WTC11 (cell line): ENCODE measurements at regions not wholly inside any gene's neighbourhood (a gene's known extent, or its start where the extent isn't known, plus 50 kb on each side); places are given as distances from the start of the nearest gene placed in this dataset.

Experiments used
- ATAC-seq: fragments of 200-7000 bp; cut with Tn5 transposase; 2 replicates; pipeline ENCODE4 v1.10.0; 2021; ENCODE audit warnings: mild to moderate bottlenecking, moderate library complexity
- CTCF ChIA-PET: fragments of 300-600 bp; sonication (Branson Sonifier 250); formaldehyde crosslinking; loops from one replicate; lab custom pipeline; 2021; ENCODE audit warnings: antibody characterized with exemption; lab: Charles Lee
- POLR2A ChIA-PET: fragments of 350-600 bp; sonication (Branson Sonifier 250); formaldehyde crosslinking; loops from one replicate; lab custom pipeline; 2021; ENCODE audit warnings: antibody characterized with exemption; lab: Charles Lee
- DNase-seq: peaks from one replicate; pipeline ENCODE4 v3.0.0; 2021; ENCODE audit warnings: low spot score
- H3K27ac Mint-ChIP-seq: 2 replicates; pipeline ENCODE4 v1.8.0; 2021; ENCODE audit warnings: mixed read lengths
- H3K27me3 Mint-ChIP-seq: 2 replicates; pipeline ENCODE4 v1.8.0; 2021; ENCODE audit warnings: low read depth, mild to moderate bottlenecking, moderate library complexity, mixed read lengths
- H3K36me3 Mint-ChIP-seq: 2 replicates; pipeline ENCODE4 v1.8.0; 2021; ENCODE audit warnings: mixed read lengths
- H3K4me1 Mint-ChIP-seq: 2 replicates; pipeline ENCODE4 v1.8.0; 2022; ENCODE audit warnings: mixed read lengths
- H3K4me3 Mint-ChIP-seq: 2 replicates; pipeline ENCODE4 v1.8.0; 2021; ENCODE audit warnings: mild to moderate bottlenecking, moderate library complexity, mixed read lengths
- H3K9me3 Mint-ChIP-seq: 2 replicates; pipeline ENCODE4 v1.8.0; 2021; ENCODE audit warnings: mixed read lengths
- ARID4B ChIP-seq: sonication (generic); formaldehyde crosslinking; IDR thresholded peaks from 2 replicates; pipeline ENCODE4 v1.8.0; 2023; ENCODE audit warnings: missing genetic modification reagents, mild to moderate bottlenecking, borderline replicate concordance
- E2F1 ChIP-seq: sonication (generic); formaldehyde crosslinking; IDR thresholded peaks from 2 replicates; pipeline ENCODE4 v1.8.0; 2022; ENCODE audit warnings: mild to moderate bottlenecking, missing genetic modification reagents
- ELF4 ChIP-seq: sonication (generic); formaldehyde crosslinking; IDR thresholded peaks from 2 replicates; pipeline ENCODE4 v1.8.1; 2022; ENCODE audit warnings: low read depth, mild to moderate bottlenecking, moderate library complexity, missing genetic modification reagents
- ESRRA ChIP-seq: sonication (generic); formaldehyde crosslinking; IDR thresholded peaks from 2 replicates; pipeline ENCODE4 v1.8.1; 2022; ENCODE audit warnings: mild to moderate bottlenecking, missing genetic modification reagents, borderline replicate concordance
- GABPB1 ChIP-seq: sonication (generic); formaldehyde crosslinking; IDR thresholded peaks from 2 replicates; pipeline ENCODE4 v1.8.1; 2023; ENCODE audit warnings: mild to moderate bottlenecking, missing genetic modification reagents
- GTF2I ChIP-seq: fragments of 250-450 bp; sonication (Bioruptor Pico); conservative IDR thresholded peaks from 2 replicates; pipeline ENCODE4 v1.4.0; 2021; ENCODE audit warnings: mild to moderate bottlenecking
- HMGXB4 ChIP-seq: sonication (generic); formaldehyde crosslinking; IDR thresholded peaks from 2 replicates; pipeline ENCODE4 v1.8.1; 2023; ENCODE audit warnings: mild to moderate bottlenecking, moderate library complexity, missing genetic modification reagents
- IRF2 ChIP-seq: sonication (generic); formaldehyde crosslinking; IDR thresholded peaks from 2 replicates; pipeline ENCODE4 v1.8.0; 2022; ENCODE audit warnings: low read depth, missing genetic modification reagents, borderline replicate concordance
- JAZF1 ChIP-seq: fragments of 250-450 bp; sonication (Bioruptor Pico); IDR thresholded peaks from 2 replicates; pipeline ENCODE4 v1.9.0; 2021; ENCODE audit warnings: moderate library complexity, mild to moderate bottlenecking, inconsistent platforms
- MAX ChIP-seq: sonication (generic); formaldehyde crosslinking; IDR thresholded peaks from 2 replicates; pipeline ENCODE4 v1.8.0; 2022; ENCODE audit warnings: mild to moderate bottlenecking, missing genetic modification reagents
- MLX ChIP-seq: sonication (generic); formaldehyde crosslinking; IDR thresholded peaks from 2 replicates; pipeline ENCODE4 v1.8.1; 2023; ENCODE audit warnings: mild to moderate bottlenecking, missing genetic modification reagents, moderate library complexity
- NFE2L1 ChIP-seq: sonication (generic); formaldehyde crosslinking; IDR thresholded peaks from 2 replicates; pipeline ENCODE4 v1.8.1; 2023; ENCODE audit warnings: missing genetic modification reagents
- TCF7 ChIP-seq: sonication (generic); formaldehyde crosslinking; IDR thresholded peaks from 2 replicates; pipeline ENCODE4 v1.8.0; 2022; ENCODE audit warnings: mild to moderate bottlenecking, low read depth, missing genetic modification reagents, moderate library complexity
- TEAD1 ChIP-seq: sonication (generic); formaldehyde crosslinking; IDR thresholded peaks from 2 replicates; pipeline ENCODE4 v1.8.0; 2022; ENCODE audit warnings: mild to moderate bottlenecking, missing genetic modification reagents
- USF1 ChIP-seq: sonication (generic); formaldehyde crosslinking; IDR thresholded peaks from 2 replicates; pipeline ENCODE4 v1.8.0; 2022; ENCODE audit warnings: mild to moderate bottlenecking, missing genetic modification reagents
- USF2 ChIP-seq: sonication (generic); formaldehyde crosslinking; IDR thresholded peaks from 2 replicates; pipeline ENCODE4 v1.8.1; 2023; ENCODE audit warnings: mild to moderate bottlenecking, missing genetic modification reagents, moderate library complexity
- ZNF138 ChIP-seq: sonication (generic); formaldehyde crosslinking; conservative IDR thresholded peaks from 2 replicates; pipeline ENCODE4 v1.8.1; 2022; ENCODE audit warnings: mild to moderate bottlenecking, moderate library complexity, missing genetic modification reagents
- ZNF423 ChIP-seq: fragments of 250-450 bp; sonication (Bioruptor Pico); IDR thresholded peaks from 2 replicates; pipeline ENCODE4 v2.1.2; 2022; ENCODE audit warnings: mild to moderate bottlenecking, moderate library complexity
- ZNF532 ChIP-seq: fragments of 250-450 bp; sonication (Bioruptor Pico); IDR thresholded peaks from 2 replicates; pipeline ENCODE4 v1.9.0; 2021; ENCODE audit warnings: mild to moderate bottlenecking, borderline replicate concordance

GRCh38 chr1:229003233-229004031, 267.5 kb upstream of the RAB4A start (continued):
- TF ChIP-seq ZNF532 (CRISPR knock-in tag) = no peak

GRCh38 chr1:229004066-229004833, 266.7 kb upstream of the RAB4A start:
- Mint-ChIP-seq H3K27me3 (no peaks in the 10 kb centered on the region), H3K9me3 (no peaks in the 10 kb centered on the region), H3K4me1 (peaks cover 9% of the 10 kb centered on the region), H3K27ac (no peak overlapping the region), H3K36me3 (no peaks in the 10 kb centered on the region), H3K4me3 (no peak overlapping the region)
- DNase-seq (no peak), ATAC-seq (no peak)
- ChIA-PET POLR2A (interaction anchor here (0.5 kb wide), 1 partner anchor 468 kb away, joined by 3 read pairs; no protein-coding TSS in a partner anchor), CTCF (interaction anchor here (1.0 kb wide), 1 partner anchor 21 kb away, joined by 4 read pairs; no protein-coding TSS in a partner anchor)
- no peak for TF ChIP-seq USF1 (CRISPR knock-in tag)
- no peak for TF ChIP-seq ELF4
- no peak for TF ChIP-seq E2F1 (CRISPR knock-in tag)
- no peak for TF ChIP-seq ZNF138
- TF ChIP-seq ESRRA (CRISPR knock-in tag) = no peak
- TF ChIP-seq JAZF1 (CRISPR knock-in tag) = no peak
- TF ChIP-seq TCF7 (CRISPR knock-in tag) = no peak
- no peak for TF ChIP-seq MLX (CRISPR knock-in tag)
- no peak for TF ChIP-seq ZNF423 (CRISPR knock-in tag)
- no peak for TF ChIP-seq IRF2
- no peak for TF ChIP-seq NFE2L1
- no peak for TF ChIP-seq HMGXB4 (CRISPR knock-in tag)
- TF ChIP-seq GABPB1 = no peak
- no peak for TF ChIP-seq USF2 (CRISPR knock-in tag)
- no peak for TF ChIP-seq MAX (CRISPR knock-in tag)
- TF ChIP-seq ARID4B (CRISPR knock-in tag) = no peak
- TF ChIP-seq GTF2I (CRISPR knock-in tag) = no peak
- TF ChIP-seq TEAD1 (CRISPR knock-in tag) = no peak
